Osteocyte (in vitro differentiated cells): ENCODE measurements at regions not wholly inside any gene's neighbourhood (a gene's known extent, or its start where the extent isn't known, plus 50 kb on each side); places are given as distances from the start of the nearest gene placed in this dataset.

Experiments
- DNase-seq: peaks from one replicate; pipeline ENCODE4 v3.0.0; 2021; ENCODE audit warnings: mixed read lengths; ENCODE audit not compliant: unreplicated experiment; ENCODE audit errors: extremely low spot score
- H3K27ac Mint-ChIP-seq: one replicate; pipeline ENCODE4 v1.8.0; 2021; ENCODE audit warnings: mild to moderate bottlenecking, mixed read lengths; ENCODE audit not compliant: unreplicated experiment
- H3K27me3 Mint-ChIP-seq: one replicate; pipeline ENCODE4 v1.8.0; 2021; ENCODE audit warnings: mixed read lengths; ENCODE audit not compliant: unreplicated experiment
- H3K36me3 Mint-ChIP-seq: one replicate; pipeline ENCODE4 v1.8.0; 2021; ENCODE audit warnings: mixed read lengths; ENCODE audit not compliant: unreplicated experiment
- H3K4me1 Mint-ChIP-seq: one replicate; pipeline ENCODE4 v1.8.0; 2021; ENCODE audit warnings: mixed read lengths; ENCODE audit not compliant: unreplicated experiment
- H3K4me3 Mint-ChIP-seq: one replicate; pipeline ENCODE4 v1.8.0; 2021; ENCODE audit warnings: mild to moderate bottlenecking, moderate library complexity, mixed read lengths; ENCODE audit not compliant: unreplicated experiment
- H3K9me3 Mint-ChIP-seq: one replicate; pipeline ENCODE4 v1.8.0; 2021; ENCODE audit warnings: mixed read lengths; ENCODE audit not compliant: unreplicated experiment
- CTCF ChIP-seq: fragments of 200-600 bp; sonication (generic); IDR thresholded peaks from 2 replicates; pipeline ENCODE4 v1.5.0; 2021; ENCODE audit warnings: antibody characterized with exemption, mild to moderate bottlenecking, moderate library complexity

- no peak overlapping the region for H3K4me3 Mint-ChIP-seq
- H3K27ac Mint-ChIP-seq: no peak overlapping the region
- peaks cover 7% of the 10 kb centered on the region for H3K27me3 Mint-ChIP-seq
- no peaks in the 10 kb centered on the region for H3K36me3 Mint-ChIP-seq
- no peak for DNase-seq
- H3K4me1 Mint-ChIP-seq: no peaks in the 10 kb centered on the region
- H3K9me3 Mint-ChIP-seq: no peaks in the 10 kb centered on the region
- no peak for TF ChIP-seq CTCF
Observed at GRCh38 chr11:134581121-134581626, 169.1 kb upstream of the B3GAT1 start.

GRCh38 chr11:134580610-134580975, 168.6 kb upstream of the B3GAT1 start:
- DNase-seq: peak; percentile 76
- H3K36me3 Mint-ChIP-seq: no peaks in the 10 kb centered on the region
- H3K27ac Mint-ChIP-seq: no peak overlapping the region
- H3K4me3 Mint-ChIP-seq: no peak overlapping the region
- no peaks in the 10 kb centered on the region for H3K9me3 Mint-ChIP-seq
- no peaks in the 10 kb centered on the region for H3K4me1 Mint-ChIP-seq
- H3K27me3 Mint-ChIP-seq: peaks cover 7% of the 10 kb centered on the region
- no peak for TF ChIP-seq CTCF

GRCh38 chr11:134579724-134580609, 167.9 kb upstream of the B3GAT1 start:
- no peaks in the 10 kb centered on the region for H3K9me3 Mint-ChIP-seq

GRCh38 chr11:134578807-134579723, 167.0 kb upstream of the B3GAT1 start:
- Mint-ChIP-seq H3K27ac (no peak overlapping the region), H3K27me3 (peaks cover 7% of the 10 kb centered on the region), H3K4me1 (no peaks in the 10 kb centered on the region), H3K36me3 (no peaks in the 10 kb centered on the region), H3K9me3 (no peaks in the 10 kb centered on the region), H3K4me3 (no peak overlapping the region)
- no peak for TF ChIP-seq CTCF
- peak; percentile 79 for DNase-seq

More at GRCh38 chr11:134579724-134580609, 167.9 kb upstream of the B3GAT1 start:
- Mint-ChIP-seq H3K27me3 (peaks cover 7% of the 10 kb centered on the region), H3K4me3 (no peak overlapping the region), H3K27ac (no peak overlapping the region), H3K36me3 (no peaks in the 10 kb centered on the region), H3K4me1 (no peaks in the 10 kb centered on the region)
- TF ChIP-seq CTCF: no peak
- peak; percentile 54 for DNase-seq
